Osteoblast (primary cell): ENCODE measurements at regions not wholly inside any gene's neighbourhood (a gene's known extent, or its start where the extent isn't known, plus 50 kb on each side); places are given as distances from the start of the nearest gene placed in this dataset.

Source experiments
- DNase-seq: peaks from one replicate; pipeline ENCODE4 v3.0.0; 2011; ENCODE audit warnings: low spot score, mixed read lengths; ENCODE audit not compliant: insufficient read length; ENCODE audit errors: missing footprints
- H2AFZ ChIP-seq: 2 replicates; pipeline ENCODE4 v1.6.0; 2011; ENCODE audit warnings: mild to moderate bottlenecking, low read length
- H3K27ac ChIP-seq: 2 replicates; pipeline ENCODE4 v1.5.1; 2011; ENCODE audit warnings: mild to moderate bottlenecking, low read depth, low read length, moderate library complexity
- H3K27me3 ChIP-seq: 2 replicates; pipeline ENCODE4 v1.6.0; 2012; ENCODE audit warnings: mild to moderate bottlenecking, control low read depth, inconsistent platforms, low read length, moderate library complexity; ENCODE audit not compliant: insufficient read depth
- H3K36me3 ChIP-seq: 2 replicates; pipeline ENCODE4 v1.5.1; 2011; ENCODE audit warnings: mild to moderate bottlenecking, low read length, control low read depth, moderate library complexity; ENCODE audit not compliant: insufficient read depth
- H3K4me1 ChIP-seq: 2 replicates; pipeline ENCODE4 v1.5.1; 2011; ENCODE audit warnings: mild to moderate bottlenecking, low read length, control low read depth, moderate library complexity; ENCODE audit not compliant: insufficient read depth
- H3K4me2 ChIP-seq: 2 replicates; pipeline ENCODE4 v1.6.0; 2011; ENCODE audit warnings: mild to moderate bottlenecking, low read length; ENCODE audit not compliant: insufficient read depth
- H3K4me3 ChIP-seq: fragments of 200-600 bp; sonication (generic); 3 replicates; pipeline ENCODE4 v1.5.1; 2012; ENCODE audit warnings: mild to moderate bottlenecking, low read length, inconsistent platforms; ENCODE audit not compliant: insufficient read depth
- H3K79me2 ChIP-seq: 2 replicates; pipeline ENCODE4 v1.6.0; 2012; ENCODE audit warnings: mild to moderate bottlenecking, low read length, control low read depth, inconsistent platforms; ENCODE audit not compliant: insufficient read depth
- H3K9me3 ChIP-seq: 2 replicates; pipeline ENCODE4 v1.5.1; 2011; ENCODE audit warnings: low read depth, low read length, control low read depth
- H4K20me1 ChIP-seq: 2 replicates; pipeline ENCODE4 v1.6.0; 2012; ENCODE audit warnings: mild to moderate bottlenecking, low read length, control low read depth; ENCODE audit not compliant: insufficient read depth
- TF ChIP-seq, protein P1 (sequence below): IDR thresholded peaks from 2 replicates; pipeline ENCODE4 v1.5.1; 2011; ENCODE audit warnings: mild to moderate bottlenecking, low read depth, low read length, moderate library complexity; ENCODE audit errors: extremely low read depth

DNA sequence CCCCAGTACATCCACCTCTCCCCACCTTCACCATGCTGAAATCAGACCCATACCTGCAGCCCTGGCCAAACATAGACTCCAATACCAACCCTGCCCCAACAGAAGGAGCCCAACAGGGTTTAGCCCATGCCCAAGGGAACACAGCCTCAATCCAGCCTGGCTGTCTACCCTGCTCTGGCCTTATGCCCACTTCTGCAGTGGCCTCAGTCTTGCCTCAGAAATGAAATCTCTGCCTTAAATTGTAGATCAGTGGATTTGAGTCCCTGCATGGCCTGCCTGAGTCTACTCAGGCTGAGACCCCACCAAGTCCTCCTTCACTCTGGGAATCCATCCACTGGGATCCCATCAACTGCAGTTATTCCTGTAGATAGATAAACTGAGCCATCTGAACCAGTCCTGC lies 97.6 kb upstream of the GJB5 start:
- Histone ChIP-seq H3K27ac (no peak overlapping the region), H3K4me3 (no peak overlapping the region), H3K27me3 (no peaks in the 10 kb centered on the region), H3K4me2 (no peak overlapping the region), H3K36me3 (no peaks in the 10 kb centered on the region), H3K9me3 (no peaks in the 10 kb centered on the region), H3K79me2 (no peaks in the 10 kb centered on the region), H3K4me1 (no peaks in the 10 kb centered on the region), H4K20me1 (no peaks in the 10 kb centered on the region), H2AFZ (no peak overlapping the region)
- TF ChIP-seq, protein P1, sequence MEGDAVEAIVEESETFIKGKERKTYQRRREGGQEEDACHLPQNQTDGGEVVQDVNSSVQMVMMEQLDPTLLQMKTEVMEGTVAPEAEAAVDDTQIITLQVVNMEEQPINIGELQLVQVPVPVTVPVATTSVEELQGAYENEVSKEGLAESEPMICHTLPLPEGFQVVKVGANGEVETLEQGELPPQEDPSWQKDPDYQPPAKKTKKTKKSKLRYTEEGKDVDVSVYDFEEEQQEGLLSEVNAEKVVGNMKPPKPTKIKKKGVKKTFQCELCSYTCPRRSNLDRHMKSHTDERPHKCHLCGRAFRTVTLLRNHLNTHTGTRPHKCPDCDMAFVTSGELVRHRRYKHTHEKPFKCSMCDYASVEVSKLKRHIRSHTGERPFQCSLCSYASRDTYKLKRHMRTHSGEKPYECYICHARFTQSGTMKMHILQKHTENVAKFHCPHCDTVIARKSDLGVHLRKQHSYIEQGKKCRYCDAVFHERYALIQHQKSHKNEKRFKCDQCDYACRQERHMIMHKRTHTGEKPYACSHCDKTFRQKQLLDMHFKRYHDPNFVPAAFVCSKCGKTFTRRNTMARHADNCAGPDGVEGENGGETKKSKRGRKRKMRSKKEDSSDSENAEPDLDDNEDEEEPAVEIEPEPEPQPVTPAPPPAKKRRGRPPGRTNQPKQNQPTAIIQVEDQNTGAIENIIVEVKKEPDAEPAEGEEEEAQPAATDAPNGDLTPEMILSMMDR = no peak
- DNase-seq = no peak

DNA sequence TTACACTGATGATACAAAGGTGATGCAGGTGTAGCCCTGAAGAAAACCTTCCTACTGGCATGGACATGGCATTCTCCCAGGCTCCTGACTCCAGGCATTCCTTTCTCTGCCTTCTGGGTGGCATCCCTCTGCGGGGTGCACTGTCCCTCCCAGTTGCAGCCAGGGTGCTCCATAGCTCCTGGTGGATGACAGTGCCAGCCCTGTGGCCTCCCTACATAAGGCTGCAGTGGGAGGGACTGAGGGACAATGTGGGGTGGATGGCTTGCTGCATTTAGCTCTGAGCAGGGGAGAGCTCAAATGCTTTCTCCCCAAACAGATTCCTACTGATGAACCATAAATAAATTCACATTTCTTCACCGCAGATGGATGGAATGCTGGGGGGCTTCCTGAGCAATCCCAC lies 97.0 kb upstream of the GJB5 start:
- Histone ChIP-seq H3K4me3 (no peak overlapping the region), H3K4me2 (no peak overlapping the region), H2AFZ (no peak overlapping the region), H3K4me1 (no peaks in the 10 kb centered on the region), H3K9me3 (no peaks in the 10 kb centered on the region), H3K27me3 (no peaks in the 10 kb centered on the region), H4K20me1 (no peaks in the 10 kb centered on the region), H3K79me2 (no peaks in the 10 kb centered on the region), H3K36me3 (no peaks in the 10 kb centered on the region), H3K27ac (no peak overlapping the region)
- TF ChIP-seq, protein P1 = no peak
- no peak for DNase-seq

DNA sequence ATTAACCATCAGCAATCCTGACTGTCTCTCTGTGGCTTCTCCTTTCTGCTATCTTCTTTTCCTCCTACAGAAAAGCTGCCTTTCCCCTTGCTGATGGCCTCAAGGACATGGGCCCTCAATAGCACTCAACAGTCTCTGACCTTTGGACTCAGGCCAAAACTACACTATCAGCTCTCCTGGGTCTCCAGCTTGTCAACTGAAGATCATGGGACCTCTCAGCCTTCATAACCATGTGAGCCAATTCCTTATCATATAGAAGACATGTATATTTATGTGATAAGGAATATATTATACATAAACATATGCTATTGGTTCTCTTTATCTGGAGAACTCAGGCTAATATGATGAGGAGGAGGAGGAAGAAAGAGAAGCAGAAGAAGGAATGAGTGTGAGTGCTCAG lies 91.8 kb upstream of the GJB5 start:
- TF ChIP-seq, protein P1 = no peak
- Histone ChIP-seq H2AFZ (no peak overlapping the region), H3K4me1 (no peaks in the 10 kb centered on the region), H3K27me3 (no peaks in the 10 kb centered on the region), H3K4me2 (no peak overlapping the region), H3K9me3 (no peaks in the 10 kb centered on the region), H3K4me3 (no peak overlapping the region), H3K79me2 (no peaks in the 10 kb centered on the region), H4K20me1 (no peaks in the 10 kb centered on the region), H3K27ac (no peak overlapping the region), H3K36me3 (no peaks in the 10 kb centered on the region)
- no peak for DNase-seq

DNA sequence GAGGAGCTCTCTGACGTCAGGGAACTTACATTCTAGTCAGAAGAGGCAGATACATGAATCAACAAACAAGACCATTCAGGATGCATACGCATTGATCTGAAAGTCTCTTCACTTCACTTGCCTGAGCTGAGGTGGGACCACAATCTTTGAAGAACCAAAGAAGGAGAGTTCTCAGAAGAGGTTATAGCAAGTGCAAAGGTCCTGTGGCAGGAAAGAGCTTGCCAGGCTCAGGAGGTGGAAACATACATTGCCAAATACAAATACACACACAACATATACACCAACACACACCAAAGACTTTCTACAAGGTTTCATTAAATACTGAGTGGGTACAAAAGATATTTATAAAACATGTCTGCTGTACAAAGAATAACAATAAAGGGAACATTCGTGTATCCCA lies 86.8 kb upstream of the GJB5 start:
- H3K27ac ChIP-seq = no peak overlapping the region
- H3K36me3 ChIP-seq = no peaks in the 10 kb centered on the region
- H2AFZ ChIP-seq = no peak overlapping the region
- no peaks in the 10 kb centered on the region for H3K9me3 ChIP-seq
- H3K4me1 ChIP-seq = no peaks in the 10 kb centered on the region
- no peak for DNase-seq
- no peaks in the 10 kb centered on the region for H4K20me1 ChIP-seq
- TF ChIP-seq, protein P1 = no peak
- H3K79me2 ChIP-seq = no peaks in the 10 kb centered on the region
- H3K4me2 ChIP-seq = no peak overlapping the region
- no peaks in the 10 kb centered on the region for H3K27me3 ChIP-seq
- no peak overlapping the region for H3K4me3 ChIP-seq
